HG03354 (cell line): ENCODE measurements at regions not wholly inside any gene's neighbourhood (a gene's known extent, or its start where the extent isn't known, plus 50 kb on each side); places are given as distances from the start of the nearest gene placed in this dataset.
"Not testable (repeated sequence)": the region's sequence is repeated elsewhere in the genome, so short reads cannot be mapped to it uniquely, and the experiment has no call there.

Experiments
- ATAC-seq: cut with Tn5 transposase; IDR thresholded peaks from one replicate; pipeline ENCODE4 v1.9.1; 2021; ENCODE audit warnings: mild to moderate bottlenecking; ENCODE audit not compliant: unreplicated experiment, poor library complexity, severe bottlenecking

DNA sequence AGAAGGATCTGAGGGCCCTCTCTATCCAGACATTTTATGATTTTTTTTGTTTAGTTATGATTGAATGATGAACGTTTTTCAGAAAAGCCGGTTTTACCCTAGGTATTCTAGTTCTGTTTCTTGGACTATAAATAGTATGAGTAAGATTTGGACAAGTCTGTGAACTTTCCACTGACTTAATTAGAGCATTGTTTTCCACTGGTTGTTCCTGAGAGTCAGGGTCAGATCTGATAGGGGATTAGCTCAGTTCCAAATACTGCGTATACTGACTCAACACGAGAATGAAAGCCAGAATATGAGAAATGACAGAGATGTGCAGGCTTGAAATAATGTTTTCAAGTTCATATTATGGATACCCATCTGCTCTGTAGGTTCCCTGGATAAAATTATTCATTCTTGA, 361.6 kb downstream of the AEBP2 start:
- no peak for ATAC-seq

DNA sequence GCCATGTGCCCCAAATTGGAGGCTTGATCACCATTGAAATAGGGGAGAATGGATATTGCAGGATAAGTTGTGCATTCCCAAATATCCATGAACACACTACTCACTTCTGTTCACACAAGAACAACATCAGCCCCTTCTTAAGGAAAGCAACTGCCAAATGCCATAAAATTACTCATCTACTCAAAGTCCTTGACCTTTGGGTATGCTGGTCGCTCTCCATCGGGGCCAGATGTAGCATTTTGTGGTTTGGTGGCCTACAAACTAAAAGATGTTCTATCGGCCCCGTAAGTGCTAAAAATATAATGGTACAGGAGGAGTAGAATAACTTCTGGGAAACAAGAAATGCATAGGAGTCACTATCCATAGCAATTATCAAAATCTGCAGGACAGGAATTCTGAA, 362.6 kb downstream of the AEBP2 start:
- ATAC-seq = no peak

DNA sequence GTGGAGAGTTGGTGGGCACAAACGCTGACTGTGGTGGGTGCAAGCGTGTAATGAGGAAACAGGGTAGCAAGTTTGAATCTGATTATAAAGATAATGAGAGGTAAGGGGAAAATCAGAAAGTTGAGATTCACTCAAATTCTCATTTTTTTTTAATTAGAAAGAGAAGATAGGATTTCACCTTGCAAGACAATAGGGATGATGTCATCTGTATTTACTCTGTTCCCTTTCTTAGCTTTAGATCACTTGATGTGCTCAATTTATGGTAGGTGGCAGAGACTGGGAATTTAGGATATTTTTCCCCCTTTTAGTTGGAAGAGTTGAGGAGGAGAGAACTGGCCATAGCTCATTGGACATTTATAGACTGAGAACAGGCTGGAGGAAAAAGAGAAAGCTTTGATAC, 363.6 kb downstream of the AEBP2 start:
- no peak for ATAC-seq

DNA sequence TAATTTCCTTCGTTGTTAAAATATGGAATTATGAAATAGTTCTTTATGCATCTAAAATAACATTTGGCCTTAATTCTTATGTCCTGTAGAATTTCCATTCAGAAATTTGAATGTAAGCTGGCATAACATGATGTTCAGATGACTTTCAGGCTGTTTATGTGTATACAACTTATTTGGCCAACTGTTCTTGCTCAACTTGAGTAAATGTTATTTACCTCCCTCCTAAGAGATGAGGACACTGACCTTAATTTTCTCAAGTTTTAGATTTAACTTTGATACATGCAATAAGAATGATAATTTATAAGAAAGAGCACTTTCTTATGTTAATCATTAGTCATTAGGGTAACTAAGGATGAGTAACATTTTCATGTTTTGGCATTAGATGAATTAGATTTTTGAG, 365.4 kb downstream of the AEBP2 start:
- ATAC-seq = no peak

DNA sequence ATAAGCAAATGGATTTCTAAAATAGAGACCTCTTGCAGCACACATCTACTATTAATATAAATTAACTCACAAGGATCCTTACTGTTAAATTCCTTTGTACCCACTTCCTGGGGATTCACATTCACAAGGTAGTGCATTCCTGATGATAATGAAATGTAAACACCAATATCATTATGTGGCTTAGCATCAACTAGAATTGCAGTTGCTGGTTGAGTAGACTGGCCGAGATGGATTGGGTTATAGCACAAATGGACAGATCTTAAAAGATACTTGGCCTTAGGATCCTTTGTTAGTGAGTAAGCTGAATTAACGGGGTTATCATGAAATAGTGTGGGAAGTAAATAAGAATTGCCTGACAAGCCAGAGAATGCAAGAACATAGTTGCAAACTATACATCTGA, 369.1 kb downstream of the AEBP2 start:
- ATAC-seq = no peak

DNA sequence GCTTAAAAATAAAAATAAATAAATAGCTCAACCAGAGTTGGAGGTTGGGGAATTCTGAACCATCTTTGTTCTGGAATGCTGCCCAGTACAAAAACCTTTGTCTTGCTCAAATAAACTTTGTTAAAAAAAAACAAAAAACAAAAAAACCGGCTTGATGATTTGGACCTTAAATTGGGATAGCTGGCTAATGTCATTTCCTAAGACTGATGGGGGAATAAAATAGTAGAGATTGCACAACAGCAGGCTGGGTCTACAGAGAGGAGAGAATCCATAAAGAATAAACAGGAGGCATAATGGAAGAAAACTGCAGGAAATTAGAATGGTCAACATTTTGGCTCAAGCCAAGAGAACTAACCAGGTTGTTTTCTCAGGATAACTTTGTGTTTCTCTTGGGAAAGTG, 370.9 kb downstream of the AEBP2 start:
- no peak for ATAC-seq

DNA sequence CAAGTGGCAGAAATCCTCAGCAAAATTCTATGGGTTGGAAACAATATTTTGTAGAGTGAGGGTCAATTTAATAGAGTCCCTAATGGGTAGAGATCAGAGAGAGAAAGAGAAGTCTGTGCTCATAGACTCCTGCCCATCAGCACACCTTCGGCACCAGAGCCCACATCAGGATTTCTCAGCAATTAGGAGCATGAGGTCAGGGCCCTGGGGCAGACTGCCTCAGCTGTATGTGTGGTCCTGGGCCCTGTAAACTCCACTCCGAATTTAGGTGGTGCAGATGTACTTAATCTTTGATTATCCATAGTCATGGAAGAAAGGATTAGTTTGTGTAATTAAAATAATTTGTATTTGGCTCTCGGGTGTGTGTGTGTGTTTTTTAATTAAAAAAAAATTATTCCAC, 372.6 kb downstream of the AEBP2 start:
- ATAC-seq = no peak

DNA sequence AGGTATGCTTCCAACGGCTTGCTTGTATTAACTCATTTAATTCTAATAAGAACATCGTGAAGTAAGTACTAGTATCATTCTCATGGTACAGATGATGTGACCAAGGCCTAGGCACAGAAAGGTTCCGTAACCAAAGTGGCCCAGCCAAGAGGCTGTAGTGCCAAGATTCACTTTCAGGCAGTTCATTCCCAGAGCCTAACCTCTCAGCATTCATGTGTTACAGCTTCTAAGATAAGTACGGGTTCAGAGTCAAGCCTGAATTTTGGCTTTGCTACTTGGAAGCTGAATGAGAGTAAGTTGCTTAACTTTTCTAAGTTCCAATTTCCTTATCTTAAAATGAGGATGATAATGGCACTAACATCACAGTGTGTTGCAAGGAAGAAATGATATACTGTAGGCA, 379.9 kb downstream of the AEBP2 start:
- ATAC-seq = no peak

DNA sequence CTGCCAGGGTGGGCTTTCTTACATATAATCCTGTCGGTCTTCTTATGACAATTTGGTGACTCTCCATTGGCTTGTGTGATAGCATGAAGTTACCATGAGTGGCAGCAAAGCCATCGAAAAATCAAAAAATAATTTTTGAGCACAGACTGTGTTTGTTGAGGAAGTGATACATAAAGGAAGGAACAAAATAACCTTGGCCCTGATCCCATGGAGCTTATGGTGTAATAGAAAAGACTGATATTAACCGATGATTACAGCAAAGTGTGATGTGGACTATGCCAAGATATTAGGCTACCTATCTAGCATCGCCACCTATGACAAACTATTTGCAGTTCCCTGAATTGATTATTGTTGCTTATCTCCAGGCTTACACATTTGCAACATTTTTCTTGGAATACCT, 383.2 kb downstream of the AEBP2 start:
- ATAC-seq = no peak

DNA sequence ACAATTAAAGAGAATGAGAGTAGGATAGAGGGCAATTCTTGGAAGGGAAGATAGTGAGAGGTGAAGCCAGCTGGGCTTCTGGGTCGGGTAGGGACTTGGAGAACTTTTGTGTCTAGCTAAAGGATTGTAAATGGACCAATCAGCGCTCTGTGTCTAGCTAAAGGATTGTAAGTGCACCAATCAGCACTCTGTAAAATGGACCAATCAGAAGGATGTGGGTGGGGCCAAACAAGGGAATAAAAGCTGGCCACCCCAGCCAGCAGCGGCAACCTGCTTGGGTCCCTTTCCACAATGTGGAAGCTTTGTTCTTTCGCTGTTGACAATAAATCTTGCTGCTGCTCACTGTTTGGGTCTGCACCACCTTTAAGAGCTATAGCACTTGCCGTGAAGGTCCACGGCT, 384.0 kb downstream of the AEBP2 start:
- not testable (repeated sequence) for ATAC-seq

DNA sequence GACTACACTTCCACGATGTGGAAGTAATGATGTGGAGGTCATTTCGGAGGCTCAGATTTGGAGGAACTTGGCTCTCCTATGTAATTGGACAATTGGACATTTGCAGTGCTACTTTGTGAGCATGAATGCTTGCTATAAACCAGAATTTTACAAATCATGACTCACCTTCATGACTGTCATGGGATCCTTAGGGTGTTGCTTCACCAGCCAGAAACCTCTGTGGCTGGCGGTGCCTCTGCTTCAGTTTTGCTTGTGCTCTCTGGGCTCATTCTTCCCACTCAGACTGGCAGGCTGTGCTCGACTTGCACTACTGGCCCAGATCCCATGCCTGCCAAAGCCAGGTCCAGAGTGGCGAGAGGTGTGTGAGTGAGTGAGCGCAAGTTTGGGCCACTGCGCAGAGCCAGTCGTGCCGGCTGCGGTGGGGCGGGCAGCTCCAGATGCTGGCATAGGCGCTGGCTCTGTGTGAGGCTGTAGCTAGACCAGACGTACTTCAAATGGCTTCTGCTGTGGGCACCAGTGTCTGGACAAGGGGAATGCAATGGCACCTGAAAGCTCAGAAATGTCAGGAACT, 387.8 kb downstream of the AEBP2 start:
- no peak for ATAC-seq

DNA sequence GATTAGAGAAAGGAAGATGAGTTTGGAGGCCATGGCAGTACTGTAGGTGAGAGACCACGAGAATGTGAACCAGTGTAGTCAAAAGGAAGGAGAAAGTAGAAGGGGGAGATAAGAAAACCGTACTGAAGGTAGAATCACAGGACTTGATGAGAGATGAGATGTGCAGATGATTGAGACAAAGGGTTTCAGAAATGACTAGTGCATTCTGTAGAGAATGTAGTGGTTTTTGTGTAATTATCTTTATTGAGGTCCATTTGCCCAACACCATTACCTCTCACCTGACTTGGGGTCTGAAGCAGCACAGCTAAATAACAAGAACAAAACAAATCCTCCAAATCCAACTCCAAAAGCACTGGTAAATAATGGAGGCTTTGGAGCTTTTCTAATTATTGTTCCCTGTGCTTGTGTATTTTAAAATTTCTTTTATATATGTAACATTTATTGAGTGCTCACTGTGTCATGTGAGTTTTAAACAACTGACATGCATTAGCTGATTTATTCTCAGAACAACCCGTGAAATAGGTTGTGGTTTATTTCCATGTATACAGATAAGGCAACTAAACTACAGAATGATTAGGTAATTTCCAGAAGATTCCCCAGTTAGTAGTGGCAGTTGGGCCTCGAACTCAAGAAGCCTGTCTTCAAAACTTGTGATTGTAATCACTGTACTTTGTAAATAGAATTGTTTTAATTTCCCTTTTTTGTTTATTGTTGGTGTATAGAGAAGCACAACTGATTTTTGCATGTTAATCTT, 390.0 kb downstream of the AEBP2 start:
- ATAC-seq = no peak

DNA sequence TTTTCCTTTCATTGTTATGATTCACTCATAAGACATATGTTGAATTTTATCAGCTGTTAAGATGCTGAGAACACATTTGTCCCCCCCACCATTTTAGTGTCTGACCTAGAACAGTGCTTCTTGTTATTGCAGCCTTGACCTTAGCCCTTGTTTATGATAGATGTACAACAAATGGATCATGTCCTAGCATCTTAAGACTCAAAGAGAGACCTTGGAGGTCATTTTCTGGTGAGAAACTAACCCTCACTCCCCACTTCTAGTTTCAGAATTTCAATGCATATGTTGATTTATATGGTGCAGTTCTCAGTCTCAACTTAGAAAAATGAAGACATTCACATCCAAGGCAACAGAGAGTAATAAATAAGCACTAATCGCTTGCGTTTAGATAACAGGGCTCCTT, 391.2 kb downstream of the AEBP2 start:
- ATAC-seq = no peak

DNA sequence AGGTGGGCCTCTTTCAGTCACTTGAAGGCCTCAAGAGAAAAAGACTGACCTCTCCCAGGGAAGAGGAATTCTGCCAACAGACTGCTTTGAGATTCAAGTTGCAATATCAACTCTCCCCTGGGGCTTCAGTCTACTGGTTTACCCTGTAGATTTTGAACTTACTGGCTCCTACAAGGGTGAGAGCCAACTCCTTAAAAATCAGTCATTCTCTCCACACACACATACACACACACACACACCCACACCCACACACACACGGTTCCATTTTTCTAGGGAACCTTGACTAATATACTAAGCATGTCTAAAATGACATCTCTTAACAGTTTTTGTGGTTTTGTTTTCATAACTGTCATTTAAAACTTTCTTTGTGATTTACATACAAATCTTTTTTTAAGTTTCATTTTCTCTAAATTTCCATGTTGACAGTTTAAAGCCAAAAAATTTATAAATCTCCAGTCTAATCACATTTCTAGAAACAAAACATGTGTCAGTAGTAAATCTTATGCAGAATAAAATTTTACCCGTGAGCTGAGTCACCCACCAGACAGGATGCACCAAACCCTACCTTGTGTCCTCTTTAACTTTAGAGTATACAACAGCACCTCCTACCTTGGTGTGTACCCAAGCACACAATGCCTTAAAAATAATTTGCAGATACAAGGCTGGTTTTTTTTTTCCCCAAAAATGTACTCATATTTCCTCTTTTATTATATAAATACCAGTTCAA, 394.6 kb downstream of the AEBP2 start:
- ATAC-seq = no peak

DNA sequence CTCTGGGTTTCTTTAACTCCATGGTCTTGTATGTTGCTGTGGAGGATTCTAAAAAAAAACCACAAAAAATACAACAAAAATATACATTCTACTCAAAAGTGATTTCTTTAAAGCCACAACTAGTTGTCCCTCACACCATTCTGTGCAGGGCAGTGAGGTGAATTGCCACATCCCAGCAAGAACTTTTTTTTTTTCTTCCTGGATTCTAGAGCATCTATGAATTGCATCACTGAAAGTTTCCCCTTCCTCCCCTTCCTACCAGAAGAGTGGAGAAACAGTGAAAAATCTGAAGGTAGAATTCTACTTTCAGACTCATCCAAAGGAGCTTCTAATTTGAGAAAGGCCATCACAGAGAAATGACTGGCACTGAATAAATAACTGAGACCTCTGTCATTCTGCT, 395.3 kb downstream of the AEBP2 start:
- ATAC-seq = no peak

DNA sequence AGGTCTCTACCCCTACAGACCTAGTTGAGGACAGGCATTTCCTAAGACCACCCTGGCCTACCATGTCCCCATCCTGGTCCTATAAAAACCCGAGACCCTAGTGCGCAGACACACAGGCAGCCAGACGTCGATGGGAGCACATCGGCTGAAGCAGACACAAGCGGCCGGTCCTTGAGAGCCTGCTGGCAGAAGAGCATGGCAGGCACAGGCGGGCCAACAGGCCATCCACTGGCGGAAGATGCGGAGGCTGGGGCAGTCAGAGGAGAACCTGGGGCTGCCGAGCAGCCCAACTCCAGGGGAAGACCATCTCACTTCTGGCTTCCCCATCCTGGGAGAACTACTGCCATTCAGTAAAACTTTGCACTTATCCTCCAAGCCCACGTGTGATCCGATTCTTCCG, 396.8 kb downstream of the AEBP2 start:
- ATAC-seq = no peak

DNA sequence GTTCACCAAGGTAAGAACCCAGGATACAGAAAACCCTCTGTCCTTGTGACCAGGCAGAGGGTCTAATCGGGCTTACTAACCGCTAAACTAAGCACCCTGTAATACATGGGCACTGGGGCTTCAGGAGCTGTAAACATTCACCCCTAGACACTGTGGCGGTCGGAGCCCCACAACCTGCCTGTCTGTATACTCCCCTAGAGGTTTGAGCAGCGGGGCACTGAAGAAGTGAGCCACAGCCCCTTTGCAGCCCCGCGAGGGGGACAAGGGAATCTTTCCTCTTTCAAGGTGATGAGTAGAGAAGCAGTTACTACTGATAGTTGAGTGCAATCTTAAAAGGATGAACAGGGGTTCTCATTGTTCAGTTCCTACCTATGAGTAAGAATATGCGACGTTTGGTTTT, 397.2 kb downstream of the AEBP2 start:
- no peak for ATAC-seq

DNA sequence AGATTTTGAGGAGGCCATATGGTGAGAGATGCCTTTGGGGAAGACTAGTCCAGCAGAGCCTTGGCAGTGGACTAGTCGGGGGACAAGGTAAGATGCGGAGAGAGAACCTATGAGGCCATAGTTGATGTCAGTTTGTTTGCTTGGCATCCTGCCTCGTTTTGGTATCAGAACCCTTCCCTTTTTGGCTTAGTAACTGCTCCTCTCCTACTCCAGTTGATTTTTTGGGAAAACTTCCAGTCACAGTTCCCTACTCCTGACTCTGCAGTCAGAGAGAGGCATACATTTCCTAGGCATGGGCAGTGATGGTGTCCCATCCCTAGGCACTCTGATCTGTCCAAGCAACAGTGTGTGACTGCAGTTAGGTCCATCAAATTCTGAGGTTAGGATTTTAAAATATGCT, 398.3 kb downstream of the AEBP2 start:
- ATAC-seq = no peak

DNA sequence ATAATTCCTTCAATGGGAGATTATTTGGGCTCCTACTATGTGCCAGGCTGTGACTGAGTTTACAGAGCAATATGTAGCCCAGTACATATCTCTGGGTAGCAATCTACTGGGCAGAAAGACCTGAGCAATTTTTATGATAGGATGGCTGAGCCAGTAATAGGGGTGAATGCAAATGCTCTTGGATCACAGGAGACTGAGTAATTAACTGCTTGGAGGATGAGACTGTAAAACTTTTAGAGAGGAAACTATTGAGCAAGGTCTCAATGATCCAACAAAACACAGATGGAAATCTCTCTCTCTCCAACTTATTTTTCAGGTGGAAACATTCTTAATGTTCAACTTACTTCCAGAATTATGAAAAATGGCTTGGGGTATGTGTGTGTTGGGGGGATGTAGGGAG, 402.2 kb downstream of the AEBP2 start:
- no peak for ATAC-seq

DNA sequence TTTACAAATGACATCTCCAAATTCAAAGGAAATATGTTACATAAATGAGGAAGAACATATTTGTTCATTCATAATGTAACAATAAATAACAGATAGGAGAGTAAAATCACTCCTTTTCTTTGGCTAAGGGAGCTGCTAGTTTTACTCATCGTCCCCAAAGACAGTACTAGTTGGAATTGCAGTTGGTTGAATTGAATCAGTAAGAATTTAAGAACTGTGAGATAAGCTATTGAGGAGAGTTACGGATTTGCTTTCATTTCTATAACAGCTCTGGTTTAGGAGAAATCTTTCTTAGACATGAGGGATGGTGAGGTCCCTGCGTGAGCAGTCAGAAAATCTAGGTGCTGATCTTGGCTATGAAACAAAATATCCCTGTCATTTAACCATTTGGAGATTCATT, 402.8 kb downstream of the AEBP2 start:
- no peak for ATAC-seq

DNA sequence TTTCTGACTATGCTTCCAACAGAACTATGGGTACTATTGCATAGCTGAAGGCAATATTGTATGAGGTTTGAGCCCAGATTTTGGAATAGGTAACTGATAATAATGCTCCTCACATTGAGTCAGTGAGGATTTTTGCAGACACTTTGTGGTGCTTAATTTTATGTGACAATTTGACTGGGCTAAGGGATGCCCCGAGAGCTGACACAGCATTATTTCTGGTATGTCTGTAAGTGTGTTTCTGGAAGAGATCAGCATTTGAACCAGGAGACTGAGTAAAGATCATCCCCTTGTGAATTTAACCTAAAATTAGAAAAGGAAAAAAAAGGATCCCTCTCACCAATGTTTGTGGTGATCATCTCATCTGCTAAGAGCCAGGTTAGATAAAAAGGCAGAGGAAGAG, 404.9 kb downstream of the AEBP2 start:
- no peak for ATAC-seq
